Activated CD4-positive, alpha-beta T cell treated with anti-CD3 and anti-CD28 coated beads for 36 hours (primary cell): ENCODE measurements at regions not wholly inside any gene's neighbourhood (a gene's known extent, or its start where the extent isn't known, plus 50 kb on each side); places are given as distances from the start of the nearest gene placed in this dataset.

Experiments used
- ATAC-seq: fragments of 200-7000 bp; cut with Tn5 transposase; one replicate; pipeline ENCODE4 v1.10.0; 2021; ENCODE audit warnings: mild to moderate bottlenecking, moderate library complexity
- CTCF ChIA-PET: fragments of 350-600 bp; sonication (Branson Sonifier 250); formaldehyde crosslinking; loops from one replicate; lab custom pipeline; 2021; ENCODE audit warnings: antibody characterized with exemption; lab: Charles Lee
- POLR2A ChIA-PET: fragments of 350-600 bp; sonication (Branson Sonifier 250); formaldehyde crosslinking; loops from one replicate; lab custom pipeline; 2021; ENCODE audit warnings: antibody characterized with exemption, inconsistent platforms; lab: Charles Lee
- DNase-seq: peaks from one replicate; pipeline ENCODE4 v3.0.0-alpha.2; 2020
- H3K27ac Mint-ChIP-seq: one replicate; pipeline ENCODE4 v1.8.0; 2021; ENCODE audit warnings: mixed read lengths
- H3K27me3 Mint-ChIP-seq: one replicate; pipeline ENCODE4 v1.8.0; 2021; ENCODE audit warnings: mixed read lengths
- H3K36me3 Mint-ChIP-seq: one replicate; pipeline ENCODE4 v1.8.0; 2021; ENCODE audit warnings: low read depth, mixed read lengths
- H3K4me1 Mint-ChIP-seq: one replicate; pipeline ENCODE4 v1.8.0; 2021; ENCODE audit warnings: mixed read lengths
- H3K4me3 Mint-ChIP-seq: one replicate; pipeline ENCODE4 v1.8.0; 2021; ENCODE audit warnings: mild to moderate bottlenecking, moderate library complexity, mixed read lengths
- H3K9me3 Mint-ChIP-seq: one replicate; pipeline ENCODE4 v1.8.0; 2021; ENCODE audit warnings: low read depth, mixed read lengths
- intact Hi-C, 2 experiments: fragments of 100-400 bp; cut with DNase I in 1 of 2; cut with micrococcal nuclease in 1 of 2; formaldehyde crosslinking; loops; one replicate each; pipeline versions ENCODE4 v1.14.2 to v1.15.1; 2022 to 2024; cut with DNase I, micrococcal nuclease

DNA sequence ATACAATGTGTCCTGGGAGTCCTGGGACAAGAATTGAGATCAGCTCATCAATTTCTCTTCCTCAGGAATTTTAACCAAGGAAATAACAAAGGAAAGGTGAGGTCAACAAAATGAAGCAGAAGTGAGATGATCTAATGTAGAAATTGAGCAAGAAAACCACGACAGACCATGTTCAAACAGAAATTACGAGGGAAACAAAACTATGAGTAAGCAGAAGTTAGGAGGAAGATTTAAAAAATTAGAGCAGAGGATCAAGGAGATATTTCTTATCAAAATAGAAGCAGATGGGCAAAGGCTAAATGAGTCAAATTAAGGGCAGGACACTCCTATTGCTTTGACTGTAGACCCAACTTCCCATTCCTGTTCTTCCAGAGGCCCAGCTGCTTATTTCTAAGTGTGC, 97.4 kb downstream of the HINT1 start:
- DNase-seq (no peak), ATAC-seq (no peak)
- Mint-ChIP-seq H3K9me3 (peaks cover 19% of the 10 kb centered on the region), H3K4me1 (peaks cover 50% of the 10 kb centered on the region), H3K36me3 (peaks cover 11% of the 10 kb centered on the region), H3K4me3 (no peak overlapping the region), H3K27ac (peak overlapping the region; percentile 12), H3K27me3 (no peaks in the 10 kb centered on the region)
- CTCF ChIA-PET = interaction anchor here (0.8 to 2.1 kb wide), 2 partner anchors 8 to 347 kb away, joined by 3 to 7 read pairs; no protein-coding TSS in a partner anchor
- POLR2A ChIA-PET = interaction anchor here (0.6 kb wide), 1 partner anchor 1162 kb away, joined by 3 read pairs; no protein-coding TSS in a partner anchor
- intact Hi-C loops = loop anchor here (5.0 kb wide), 3 partner anchors 185 to 345 kb away; no protein-coding TSS in a partner anchor

GRCh38 chr5:131064669-131065371, 100.2 kb downstream of the HINT1 start:
- DNase-seq (no peak), ATAC-seq (peak; percentile 17)
- peaks cover 19% of the 10 kb centered on the region for H3K9me3 Mint-ChIP-seq
- POLR2A ChIA-PET = no interaction called here
- H3K4me3 Mint-ChIP-seq = no peak overlapping the region
- peaks cover 11% of the 10 kb centered on the region for H3K36me3 Mint-ChIP-seq
- no peaks in the 10 kb centered on the region for H3K27me3 Mint-ChIP-seq
- H3K4me1 Mint-ChIP-seq = peaks cover 39% of the 10 kb centered on the region
- no peak overlapping the region for H3K27ac Mint-ChIP-seq
- intact Hi-C loops = loop anchor here (5.0 kb wide), 3 partner anchors 187 to 347 kb away; no protein-coding TSS in a partner anchor
- CTCF ChIA-PET = no interaction called here

DNA sequence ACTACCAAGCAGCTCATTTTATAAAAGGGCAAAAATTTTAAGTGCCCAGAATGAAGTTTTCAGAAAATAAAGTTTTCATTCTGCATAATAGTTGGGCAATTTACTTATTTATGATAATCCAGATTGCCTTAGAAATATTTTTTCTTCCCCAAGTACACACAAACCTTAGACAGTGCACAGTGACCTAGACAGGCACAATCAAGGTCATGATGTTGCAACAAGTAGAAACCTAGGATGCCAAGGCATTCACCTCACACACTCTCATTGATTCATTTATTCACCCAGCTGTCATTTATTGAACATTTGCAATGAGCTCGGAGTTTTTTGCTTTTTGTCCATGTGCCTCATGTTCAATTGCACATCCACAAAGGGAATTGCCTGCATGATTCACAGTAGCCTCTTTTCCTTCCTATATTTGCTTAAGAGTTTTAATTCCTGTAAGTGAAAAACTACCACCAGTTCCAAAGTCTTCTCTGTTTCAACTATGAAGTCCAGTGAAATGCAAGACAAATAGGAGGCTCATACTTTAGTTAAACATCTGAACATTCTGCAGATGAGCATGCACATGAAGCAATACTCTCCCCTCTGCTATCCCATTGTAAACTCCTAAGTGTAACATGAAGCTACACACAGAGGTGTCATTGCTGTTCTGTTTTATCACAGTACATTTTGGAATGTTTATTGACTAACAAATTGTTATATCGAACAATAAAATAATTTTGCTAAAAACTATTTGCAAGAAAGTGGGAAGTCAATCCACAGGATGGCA, 122.9 kb downstream of the HINT1 start:
- ATAC-seq = no peak
- ChIA-PET POLR2A (no interaction called here), CTCF (no interaction called here)
- DNase-seq = no peak
- H3K27me3 Mint-ChIP-seq = no peaks in the 10 kb centered on the region
- H3K27ac Mint-ChIP-seq = no peak overlapping the region
- H3K4me1 Mint-ChIP-seq = no peaks in the 10 kb centered on the region
- intact Hi-C loops = no loop called here
- no peaks in the 10 kb centered on the region for H3K36me3 Mint-ChIP-seq
- H3K4me3 Mint-ChIP-seq = no peak overlapping the region
- peaks cover 4% of the 10 kb centered on the region for H3K9me3 Mint-ChIP-seq

DNA sequence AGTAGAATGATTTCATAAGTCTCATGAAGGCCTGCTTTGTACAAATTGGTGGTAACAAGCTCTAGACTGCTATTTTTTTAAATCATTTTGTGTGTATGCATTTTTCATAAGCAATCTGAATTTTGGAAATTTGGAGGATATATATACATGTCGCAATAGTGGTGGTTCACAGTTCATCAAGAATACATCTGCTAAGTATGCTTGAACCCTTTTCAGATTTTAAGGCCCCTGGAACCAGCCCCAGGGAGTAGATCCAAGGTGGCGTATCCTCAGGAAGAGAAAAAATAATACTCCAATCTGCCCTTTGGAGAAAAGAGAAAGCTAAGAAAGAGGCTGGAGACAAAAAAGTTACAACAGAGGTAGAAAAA, 141.6 kb downstream of the HINT1 start:
- peaks cover 2% of the 10 kb centered on the region for H3K9me3 Mint-ChIP-seq
- CTCF ChIA-PET = interaction anchor here (1.0 kb wide), 1 partner anchor 15 kb away, joined by 3 read pairs; no protein-coding TSS in a partner anchor
- H3K27me3 Mint-ChIP-seq = no peaks in the 10 kb centered on the region
- intact Hi-C loops = no loop called here
- H3K27ac Mint-ChIP-seq = no peak overlapping the region
- H3K4me1 Mint-ChIP-seq = no peaks in the 10 kb centered on the region
- no peak for DNase-seq
- no peaks in the 10 kb centered on the region for H3K36me3 Mint-ChIP-seq
- no peak for ATAC-seq
- POLR2A ChIA-PET = no interaction called here
- no peak overlapping the region for H3K4me3 Mint-ChIP-seq

GRCh38 chr5:131022811-131023497, 142.1 kb downstream of the HINT1 start:
- ChIA-PET CTCF (interaction anchor here (1.0 kb wide), 1 partner anchor 15 kb away, joined by 3 read pairs; no protein-coding TSS in a partner anchor), POLR2A (no interaction called here)
- no peak overlapping the region for H3K27ac Mint-ChIP-seq
- no peak for ATAC-seq
- intact Hi-C loops = no loop called here
- H3K9me3 Mint-ChIP-seq = peaks cover 2% of the 10 kb centered on the region
- no peaks in the 10 kb centered on the region for H3K27me3 Mint-ChIP-seq
- H3K4me1 Mint-ChIP-seq = no peaks in the 10 kb centered on the region
- no peaks in the 10 kb centered on the region for H3K36me3 Mint-ChIP-seq
- no peak for DNase-seq
- no peak overlapping the region for H3K4me3 Mint-ChIP-seq

DNA sequence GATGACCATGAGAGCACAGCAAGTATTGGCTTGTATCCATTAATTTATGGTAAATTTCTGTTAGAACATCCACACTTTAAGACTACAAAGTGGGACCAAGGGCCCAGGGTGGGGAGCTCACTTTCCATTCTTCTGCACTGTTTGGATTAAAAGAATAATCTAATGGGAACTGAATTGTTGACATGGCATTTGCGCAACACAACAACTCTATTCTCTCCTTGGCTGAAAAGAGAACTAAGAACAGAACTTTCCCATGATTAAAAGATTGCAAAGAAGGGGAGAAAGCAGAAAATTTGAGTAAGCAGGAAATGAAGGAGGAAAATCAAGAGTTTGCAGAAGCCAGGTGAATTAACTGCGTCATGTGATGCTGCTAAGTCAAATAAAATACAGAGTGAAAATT, 143.4 kb downstream of the HINT1 start:
- intact Hi-C loops = no loop called here
- Mint-ChIP-seq H3K4me1 (peaks cover 4% of the 10 kb centered on the region), H3K9me3 (peaks cover 5% of the 10 kb centered on the region), H3K36me3 (no peaks in the 10 kb centered on the region), H3K27me3 (no peaks in the 10 kb centered on the region), H3K27ac (no peak overlapping the region), H3K4me3 (no peak overlapping the region)
- ChIA-PET POLR2A (no interaction called here), CTCF (no interaction called here)
- ATAC-seq (no peak), DNase-seq (no peak)

DNA sequence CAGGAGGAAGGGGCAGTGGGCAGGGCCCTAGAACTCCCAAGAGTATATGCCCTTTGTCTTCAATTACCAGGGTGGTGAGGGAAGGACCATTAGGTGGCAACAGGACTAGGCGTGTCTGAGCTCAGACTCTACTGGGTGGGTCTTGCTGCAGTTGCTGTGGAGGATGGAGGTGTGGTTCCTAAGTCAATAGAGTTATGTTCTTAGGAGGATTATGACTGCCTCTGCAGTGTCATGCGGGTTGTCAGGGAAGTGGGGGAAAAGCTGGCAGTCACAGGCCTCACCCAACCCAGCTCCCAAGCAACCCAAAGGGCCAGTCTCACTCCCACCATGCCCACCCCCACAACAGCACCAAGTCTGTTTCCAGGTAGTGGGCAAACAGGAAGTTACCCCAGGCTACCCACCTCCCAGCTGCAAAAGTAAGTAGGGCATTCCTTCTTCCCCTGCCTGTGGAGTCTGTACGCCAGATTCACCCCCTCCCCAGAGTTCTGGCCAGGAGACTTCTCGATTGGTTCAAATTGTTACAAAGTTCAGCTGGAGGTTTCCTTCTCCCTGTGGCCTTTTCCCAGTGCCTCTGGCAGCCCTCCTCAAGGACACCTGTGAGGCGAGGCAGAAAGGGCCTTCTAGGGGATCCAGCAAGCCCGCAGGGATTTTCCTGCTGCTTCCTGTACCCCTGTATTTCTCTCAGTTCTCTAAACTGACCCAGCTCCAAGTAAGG, 145.3 kb downstream of the HINT1 start:
- intact Hi-C loops = no loop called here
- POLR2A ChIA-PET = no interaction called here
- no peak overlapping the region for H3K4me3 Mint-ChIP-seq
- no peaks in the 10 kb centered on the region for H3K27me3 Mint-ChIP-seq
- H3K36me3 Mint-ChIP-seq = no peaks in the 10 kb centered on the region
- no peak overlapping the region for H3K27ac Mint-ChIP-seq
- CTCF ChIA-PET = interaction anchor here (0.6 kb wide), 1 partner anchor 86 kb away, joined by 3 read pairs; no protein-coding TSS in a partner anchor
- H3K4me1 Mint-ChIP-seq = peaks cover 6% of the 10 kb centered on the region
- ATAC-seq = no peak
- no peak for DNase-seq
- H3K9me3 Mint-ChIP-seq = peaks cover 5% of the 10 kb centered on the region

DNA sequence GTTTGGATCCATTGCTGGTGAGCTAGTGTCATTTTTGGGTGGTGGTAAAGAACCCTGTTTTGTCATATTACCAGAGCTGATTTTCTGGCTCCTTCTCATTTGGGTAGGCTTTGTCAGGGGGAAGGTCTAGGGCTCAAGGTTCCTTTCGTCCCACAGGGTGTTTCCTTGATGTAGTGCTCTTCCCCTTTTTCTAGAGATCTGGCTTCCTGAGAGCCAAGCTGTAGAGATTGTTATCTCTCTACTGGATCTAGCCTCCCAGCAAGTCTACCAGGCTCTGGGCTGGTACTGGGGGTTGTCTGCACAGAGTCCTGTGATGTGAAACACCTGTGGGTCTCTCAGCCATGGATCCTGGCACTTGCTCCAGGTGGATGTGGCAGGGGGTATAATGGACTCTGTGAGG, 145.9 kb downstream of the HINT1 start:
- Mint-ChIP-seq H3K4me3 (no peak overlapping the region), H3K9me3 (peaks cover 5% of the 10 kb centered on the region), H3K4me1 (peaks cover 6% of the 10 kb centered on the region), H3K27me3 (no peaks in the 10 kb centered on the region), H3K27ac (no peak overlapping the region), H3K36me3 (no peaks in the 10 kb centered on the region)
- ATAC-seq (no peak), DNase-seq (no peak)
- intact Hi-C loops = no loop called here
- ChIA-PET CTCF (interaction anchor here (0.6 kb wide), 1 partner anchor 86 kb away, joined by 3 read pairs; no protein-coding TSS in a partner anchor), POLR2A (no interaction called here)

DNA sequence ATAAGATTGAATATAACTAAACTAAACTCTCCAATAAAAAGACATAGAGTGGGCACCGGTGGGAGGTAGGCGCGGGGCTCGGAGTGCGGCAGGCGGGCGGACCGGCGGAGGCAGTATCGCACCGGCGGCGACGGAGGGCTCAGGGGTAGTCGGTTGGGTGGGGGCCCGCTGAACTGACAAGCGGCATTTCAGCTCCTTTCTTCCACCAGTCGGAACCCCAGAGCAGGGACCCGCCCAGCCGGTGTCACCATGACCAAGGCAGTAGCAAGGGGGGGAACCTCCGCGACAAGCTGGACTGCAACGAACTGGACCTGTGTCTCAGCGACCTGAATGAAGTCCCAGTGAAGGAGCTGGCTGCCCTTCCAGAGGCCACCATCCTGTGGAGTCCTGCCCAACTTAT, 156.7 kb downstream of the HINT1 start:
- Mint-ChIP-seq H3K9me3 (no peaks in the 10 kb centered on the region), H3K4me1 (no peaks in the 10 kb centered on the region), H3K4me3 (no peak overlapping the region), H3K36me3 (no peaks in the 10 kb centered on the region), H3K27ac (no peak overlapping the region), H3K27me3 (peaks cover 4% of the 10 kb centered on the region)
- CTCF ChIA-PET = interaction anchor here (1.7 kb wide), 1 partner anchor 15 kb away, joined by 3 read pairs; no protein-coding TSS in a partner anchor
- DNase-seq (no peak), ATAC-seq (no peak)
- POLR2A ChIA-PET = no interaction called here
- intact Hi-C loops = no loop called here

DNA sequence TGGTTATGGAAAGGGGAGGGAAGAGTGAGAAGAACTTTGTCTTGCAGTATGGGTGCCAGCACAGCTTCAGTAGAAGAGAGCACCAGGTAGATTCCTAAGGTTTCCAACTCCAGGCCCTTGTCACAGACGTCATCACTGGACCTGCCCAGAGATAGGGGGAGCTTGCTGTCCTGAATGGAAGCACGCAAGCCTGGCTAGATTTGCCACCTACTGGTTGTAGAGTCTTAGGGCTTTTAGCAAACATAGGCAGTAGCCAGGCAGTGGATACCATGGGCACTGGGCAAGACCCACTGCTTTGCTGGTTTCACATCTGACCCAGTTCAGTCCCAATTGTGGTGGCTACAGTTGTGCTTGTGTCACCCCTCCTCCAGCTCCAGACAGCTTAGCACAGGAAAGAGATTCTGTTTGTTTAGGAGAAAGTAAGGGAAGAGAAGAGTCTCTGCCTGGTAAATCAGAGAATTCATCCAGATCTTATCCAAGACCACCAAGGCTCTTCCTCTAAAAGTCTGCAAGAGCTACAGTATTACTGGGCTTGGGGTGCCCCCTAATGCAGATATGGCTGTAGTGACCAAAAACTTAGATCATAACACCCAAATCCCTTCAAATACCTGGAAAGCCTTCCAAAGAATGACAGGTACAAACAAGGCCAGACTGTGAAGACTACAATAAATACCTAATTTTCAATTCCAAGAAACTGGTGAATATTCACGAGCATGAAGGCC, 158.9 kb downstream of the HINT1 start:
- no peak for ATAC-seq
- intact Hi-C loops = no loop called here
- CTCF ChIA-PET = interaction anchor here (0.6 kb wide), 1 partner anchor 82 kb away, joined by 3 read pairs; no protein-coding TSS in a partner anchor
- no peaks in the 10 kb centered on the region for H3K4me1 Mint-ChIP-seq
- no peaks in the 10 kb centered on the region for H3K9me3 Mint-ChIP-seq
- no peaks in the 10 kb centered on the region for H3K36me3 Mint-ChIP-seq
- no peak overlapping the region for H3K4me3 Mint-ChIP-seq
- peaks cover 4% of the 10 kb centered on the region for H3K27me3 Mint-ChIP-seq
- no peak overlapping the region for H3K27ac Mint-ChIP-seq
- no peak for DNase-seq
- POLR2A ChIA-PET = no interaction called here
